Neuron (in vitro differentiated cells): ENCODE measurements at regions not wholly inside any gene's neighbourhood (a gene's known extent, or its start where the extent isn't known, plus 50 kb on each side); places are given as distances from the start of the nearest gene placed in this dataset.

ENCODE experiments used
- H2AFZ ChIP-seq: one replicate; pipeline ENCODE4 v1.6.1; 2013; ENCODE audit warnings: low read depth, mild to moderate bottlenecking, inconsistent platforms, low read length, moderate library complexity
- H3K27me3 ChIP-seq: one replicate; pipeline ENCODE4 v1.6.1; 2013; ENCODE audit warnings: low read length; ENCODE audit not compliant: insufficient read depth
- H3K36me3 ChIP-seq: one replicate; pipeline ENCODE4 v1.6.1; 2013; ENCODE audit warnings: low read length; ENCODE audit not compliant: insufficient read depth
- H3K4me1 ChIP-seq: one replicate; pipeline ENCODE4 v1.6.1; 2013; ENCODE audit warnings: low read length; ENCODE audit not compliant: insufficient read depth
- H3K4me3 ChIP-seq: 2 replicates; pipeline ENCODE4 v1.5.1; 2013; ENCODE audit warnings: mild to moderate bottlenecking, low read length, moderate library complexity
- H3K9me3 ChIP-seq: one replicate; pipeline ENCODE4 v1.6.1; 2013; ENCODE audit warnings: low read length

DNA sequence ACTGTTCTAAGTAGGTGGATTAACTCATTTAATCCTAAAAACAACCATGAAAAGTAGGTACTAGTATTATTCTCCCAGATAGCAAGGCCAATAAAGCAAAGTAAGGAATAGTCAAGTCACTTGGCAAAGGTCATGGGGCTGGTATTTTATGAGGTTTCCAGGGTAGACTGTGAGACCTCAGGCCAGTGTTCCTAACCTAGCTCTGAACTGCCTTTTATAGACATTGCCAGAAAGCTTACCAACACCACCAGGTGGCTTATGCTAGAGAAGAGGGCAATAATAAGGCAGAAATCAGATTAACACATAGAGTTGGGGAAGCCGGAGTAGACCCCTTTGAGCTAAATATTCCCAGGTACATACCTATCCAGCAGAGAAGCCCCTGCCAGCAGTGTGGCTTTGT is 490.9 kb upstream of the TENM4 start:
- H3K9me3 ChIP-seq: no peaks in the 10 kb centered on the region
- no peaks in the 10 kb centered on the region for H3K27me3 ChIP-seq
- no peak overlapping the region for H2AFZ ChIP-seq
- no peaks in the 10 kb centered on the region for H3K36me3 ChIP-seq
- no peaks in the 10 kb centered on the region for H3K4me1 ChIP-seq
- H3K4me3 ChIP-seq: no peak overlapping the region

DNA sequence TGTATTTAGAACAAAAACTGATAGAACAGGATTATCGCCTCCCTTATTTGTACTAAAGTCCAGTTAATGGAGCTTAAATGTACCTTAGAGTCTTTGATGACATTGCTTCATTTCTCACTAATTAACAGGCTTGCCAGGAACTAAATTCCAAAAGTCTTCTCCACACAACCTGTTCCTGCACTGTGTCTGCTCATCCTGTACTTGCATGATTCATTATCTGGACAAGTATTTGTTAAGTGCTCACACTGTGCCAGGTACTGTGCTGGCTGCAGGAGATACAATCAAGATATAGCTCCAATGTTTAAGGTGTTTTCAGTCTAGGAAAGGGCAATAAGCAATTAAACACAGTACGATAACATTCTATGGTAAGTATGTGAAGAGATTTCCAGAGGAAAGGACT is 485.9 kb upstream of the TENM4 start:
- H3K4me1 ChIP-seq: no peaks in the 10 kb centered on the region
- no peaks in the 10 kb centered on the region for H3K36me3 ChIP-seq
- H3K27me3 ChIP-seq: no peaks in the 10 kb centered on the region
- H3K9me3 ChIP-seq: no peaks in the 10 kb centered on the region
- no peak overlapping the region for H2AFZ ChIP-seq
- no peak overlapping the region for H3K4me3 ChIP-seq

GRCh38 chr11:79925570-79925969 is 484.7 kb upstream of the TENM4 start:
- Histone ChIP-seq H3K36me3 (no peaks in the 10 kb centered on the region), H3K27me3 (no peaks in the 10 kb centered on the region), H2AFZ (no peak overlapping the region), H3K4me1 (no peaks in the 10 kb centered on the region), H3K9me3 (no peaks in the 10 kb centered on the region), H3K4me3 (no peak overlapping the region)

DNA sequence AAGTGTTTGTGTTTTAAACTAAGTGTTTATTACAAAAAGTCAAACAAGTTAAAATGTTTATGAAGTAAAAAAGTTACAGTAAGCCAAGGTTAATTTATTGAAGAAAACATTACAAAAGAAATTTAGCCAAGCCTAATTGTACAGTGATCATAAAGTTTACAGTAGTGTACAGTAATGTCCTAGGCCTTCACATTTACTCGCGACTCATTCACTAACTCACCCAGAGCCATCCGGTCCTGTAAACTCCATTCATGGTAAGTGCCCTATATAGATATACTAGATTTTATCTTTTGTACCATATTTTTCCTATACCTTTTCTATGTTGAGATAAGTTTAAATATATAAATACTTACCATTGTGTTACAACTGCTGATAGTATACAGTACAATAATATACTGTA is 481.8 kb upstream of the TENM4 start:
- Histone ChIP-seq H3K4me3 (no peak overlapping the region), H3K27me3 (no peaks in the 10 kb centered on the region), H2AFZ (no peak overlapping the region), H3K4me1 (no peaks in the 10 kb centered on the region), H3K9me3 (no peaks in the 10 kb centered on the region), H3K36me3 (no peaks in the 10 kb centered on the region)

- Histone ChIP-seq H3K4me1 (no peaks in the 10 kb centered on the region), H3K27me3 (no peaks in the 10 kb centered on the region), H3K9me3 (no peaks in the 10 kb centered on the region), H3K4me3 (no peak overlapping the region), H2AFZ (no peak overlapping the region), H3K36me3 (no peaks in the 10 kb centered on the region)
Observed at GRCh38 chr11:79920480-79920879, 479.6 kb upstream of the TENM4 start.

DNA sequence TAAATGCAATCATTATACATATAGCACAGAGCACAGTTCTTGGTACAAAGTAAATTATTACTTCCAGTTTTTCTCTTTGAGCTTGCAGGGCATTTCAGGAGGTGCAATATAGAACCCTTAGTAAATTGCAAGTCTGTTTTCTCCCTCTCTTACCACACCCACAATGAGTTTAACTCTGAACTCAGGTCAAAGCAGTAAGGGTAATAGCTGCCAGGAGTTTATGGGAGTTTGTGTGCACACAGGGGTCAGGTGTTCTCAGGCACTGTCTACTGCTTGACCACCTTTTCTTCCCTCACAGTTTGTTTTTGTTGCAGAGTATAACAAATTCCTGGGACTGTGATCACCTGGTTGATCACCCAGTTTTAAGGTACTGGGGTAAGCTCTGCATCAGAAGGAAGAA is 478.5 kb upstream of the TENM4 start:
- peaks cover 2% of the 10 kb centered on the region for H3K4me1 ChIP-seq
- no peaks in the 10 kb centered on the region for H3K36me3 ChIP-seq
- H3K4me3 ChIP-seq: no peak overlapping the region
- H2AFZ ChIP-seq: no peak overlapping the region
- no peaks in the 10 kb centered on the region for H3K9me3 ChIP-seq
- H3K27me3 ChIP-seq: no peaks in the 10 kb centered on the region

DNA sequence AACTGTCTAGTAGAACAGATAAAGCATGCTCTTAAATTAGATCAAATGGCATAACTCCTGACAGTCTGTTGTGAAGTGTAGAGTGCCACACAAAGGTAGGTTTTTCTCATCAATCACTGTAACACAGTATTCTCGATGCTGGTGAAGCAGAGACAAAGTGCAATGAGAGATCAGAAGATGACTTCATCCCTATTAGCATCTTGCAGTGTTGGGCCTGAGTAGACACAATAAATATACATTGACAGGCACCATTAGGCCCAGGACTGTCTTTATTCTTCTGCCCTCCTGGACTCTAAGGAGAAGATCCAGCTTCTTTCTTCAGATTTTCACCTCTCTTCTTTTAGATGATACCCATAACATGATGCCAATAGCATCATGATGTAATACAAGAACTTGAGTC is 478.0 kb upstream of the TENM4 start:
- H3K27me3 ChIP-seq: no peaks in the 10 kb centered on the region
- H3K4me3 ChIP-seq: no peak overlapping the region
- H2AFZ ChIP-seq: no peak overlapping the region
- H3K4me1 ChIP-seq: peaks cover 2% of the 10 kb centered on the region
- no peaks in the 10 kb centered on the region for H3K9me3 ChIP-seq
- no peaks in the 10 kb centered on the region for H3K36me3 ChIP-seq

DNA sequence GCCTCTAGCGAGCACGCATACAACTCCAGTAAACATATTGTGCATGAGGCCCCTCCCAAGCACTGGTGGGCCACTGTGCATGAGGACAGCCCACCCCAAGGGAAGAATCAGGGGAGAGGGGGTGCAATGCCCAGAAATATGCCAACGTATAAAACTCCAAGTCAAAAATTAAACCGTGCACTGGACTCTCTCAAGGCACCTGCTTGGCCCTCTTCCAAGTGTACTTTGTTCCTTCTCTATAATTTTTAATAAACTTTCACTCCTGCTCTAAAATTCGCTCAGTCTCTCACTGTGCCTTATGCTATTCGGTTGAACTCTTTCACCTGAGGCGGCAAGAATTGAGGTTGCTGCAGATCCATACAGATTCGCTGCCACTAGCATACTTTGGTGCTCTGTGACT is 465.3 kb upstream of the TENM4 start:
- Histone ChIP-seq H3K36me3 (no peaks in the 10 kb centered on the region), H3K4me3 (no peak overlapping the region), H3K9me3 (peaks cover 1% of the 10 kb centered on the region), H2AFZ (no peak overlapping the region), H3K4me1 (peaks cover 17% of the 10 kb centered on the region), H3K27me3 (no peaks in the 10 kb centered on the region)

DNA sequence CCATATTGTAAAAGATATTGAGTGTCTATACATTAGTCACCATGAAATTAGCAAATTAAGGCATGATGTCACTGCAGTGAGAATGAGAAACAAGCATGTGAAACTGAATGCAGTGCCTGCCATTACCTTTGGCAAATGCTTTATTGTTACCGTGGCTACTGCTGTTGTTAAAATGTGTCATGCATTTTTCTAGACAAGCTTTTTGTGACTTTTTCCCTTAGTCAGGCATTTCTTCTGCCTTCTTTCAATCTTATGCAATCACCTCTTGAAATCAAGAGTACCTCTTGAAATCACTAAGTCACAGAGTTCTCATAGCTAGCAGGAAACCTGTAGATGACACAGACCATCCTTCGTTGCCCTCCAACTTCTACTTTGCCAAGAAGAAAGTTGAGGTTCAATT is 461.7 kb upstream of the TENM4 start:
- H3K27me3 ChIP-seq: no peaks in the 10 kb centered on the region
- H3K4me3 ChIP-seq: no peak overlapping the region
- H3K9me3 ChIP-seq: no peaks in the 10 kb centered on the region
- H3K4me1 ChIP-seq: peaks cover 24% of the 10 kb centered on the region
- H2AFZ ChIP-seq: no peak overlapping the region
- H3K36me3 ChIP-seq: no peaks in the 10 kb centered on the region

GRCh38 chr11:79897896-79898295 is 457.1 kb upstream of the TENM4 start:
- Histone ChIP-seq H3K36me3 (no peaks in the 10 kb centered on the region), H3K4me1 (peaks cover 22% of the 10 kb centered on the region), H3K4me3 (no peak overlapping the region), H3K9me3 (no peaks in the 10 kb centered on the region), H2AFZ (no peak overlapping the region), H3K27me3 (no peaks in the 10 kb centered on the region)

DNA sequence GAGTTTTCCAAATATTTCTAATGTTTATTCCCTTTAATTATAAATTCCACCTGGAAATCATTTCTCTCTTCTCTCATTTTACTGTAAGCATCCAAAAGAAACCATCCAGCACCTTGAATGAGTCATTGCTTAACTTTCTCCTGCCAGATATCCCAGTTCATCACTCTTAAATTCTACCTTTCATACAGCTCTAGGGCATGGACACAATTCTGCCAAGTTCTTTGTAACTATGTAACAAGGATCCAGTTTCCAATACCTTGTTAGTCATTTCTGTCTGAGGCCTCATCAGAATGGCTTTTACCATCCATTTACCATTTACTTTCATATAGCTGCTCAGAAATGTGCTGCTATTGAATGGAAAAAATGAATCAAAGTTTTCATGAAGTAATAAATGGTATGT is 455.4 kb upstream of the TENM4 start:
- H3K36me3 ChIP-seq: no peaks in the 10 kb centered on the region
- no peak overlapping the region for H3K4me3 ChIP-seq
- no peak overlapping the region for H2AFZ ChIP-seq
- H3K27me3 ChIP-seq: no peaks in the 10 kb centered on the region
- H3K9me3 ChIP-seq: no peaks in the 10 kb centered on the region
- peaks cover 7% of the 10 kb centered on the region for H3K4me1 ChIP-seq

- Histone ChIP-seq H3K4me3 (no peak overlapping the region), H2AFZ (no peak overlapping the region), H3K9me3 (no peaks in the 10 kb centered on the region), H3K36me3 (no peaks in the 10 kb centered on the region), H3K27me3 (no peaks in the 10 kb centered on the region), H3K4me1 (no peaks in the 10 kb centered on the region)
Observed at GRCh38 chr11:79894111-79894510, 453.3 kb upstream of the TENM4 start.

GRCh38 chr11:79890272-79890671 is 449.4 kb upstream of the TENM4 start:
- Histone ChIP-seq H3K4me3 (no peak overlapping the region), H3K9me3 (no peaks in the 10 kb centered on the region), H3K4me1 (no peaks in the 10 kb centered on the region), H3K36me3 (no peaks in the 10 kb centered on the region), H2AFZ (no peak overlapping the region), H3K27me3 (no peaks in the 10 kb centered on the region)

DNA sequence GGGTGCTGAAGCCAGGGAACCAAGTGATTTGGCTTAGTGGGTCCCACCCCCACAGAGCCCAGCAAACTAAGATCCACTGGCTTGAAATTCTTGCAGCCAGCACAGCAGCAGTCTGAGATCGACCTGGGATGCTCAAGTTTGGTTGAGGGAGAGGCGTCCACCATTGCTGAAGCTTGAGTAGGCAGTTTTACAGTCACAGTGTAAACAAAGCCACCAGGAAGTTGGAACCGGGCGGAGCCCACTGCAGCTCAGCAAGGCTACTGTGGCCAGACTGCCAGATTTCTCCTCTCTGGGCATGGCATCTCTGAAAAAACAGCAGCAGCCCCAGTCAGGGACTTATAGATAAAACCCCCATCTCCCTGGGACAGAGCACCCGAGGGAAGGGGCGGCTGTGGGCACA is 424.1 kb upstream of the TENM4 start:
- no peaks in the 10 kb centered on the region for H3K4me1 ChIP-seq
- no peak overlapping the region for H3K4me3 ChIP-seq
- no peaks in the 10 kb centered on the region for H3K27me3 ChIP-seq
- no peaks in the 10 kb centered on the region for H3K9me3 ChIP-seq
- no peaks in the 10 kb centered on the region for H3K36me3 ChIP-seq
- H2AFZ ChIP-seq: no peak overlapping the region
